Nephron (organoid): ENCODE measurements at regions not wholly inside any gene's neighbourhood (a gene's known extent, or its start where the extent isn't known, plus 50 kb on each side); places are given as distances from the start of the nearest gene placed in this dataset.
A peak's percentile ranks its signal among the peaks of the same experiment; 100 is the strongest.

Source experiments
- H3K27ac Mint-ChIP-seq, 3 experiments: 2 replicates each; pipeline ENCODE4 v1.8.0; 2020; ENCODE audit warnings: mixed read lengths in 3 of 3, mild to moderate bottlenecking in 2 of 3, moderate library complexity in 1 of 3
- H3K27me3 Mint-ChIP-seq: 2 replicates; pipeline ENCODE4 v1.8.0; 2021; ENCODE audit warnings: low read depth, mild to moderate bottlenecking, moderate library complexity, mixed read lengths
- H3K36me3 Mint-ChIP-seq: 2 replicates; pipeline ENCODE4 v1.8.0; 2020; ENCODE audit warnings: low read depth, mixed read lengths
- H3K4me1 Mint-ChIP-seq: 2 replicates; pipeline ENCODE4 v1.8.0; 2020; ENCODE audit warnings: mixed read lengths
- H3K4me3 Mint-ChIP-seq, 3 experiments: 2 replicates each; pipeline ENCODE4 v1.8.0; 2020; ENCODE audit warnings: mild to moderate bottlenecking in 3 of 3, mixed read lengths in 3 of 3, moderate library complexity in 2 of 3
- H3K9me3 Mint-ChIP-seq: 2 replicates; pipeline ENCODE4 v1.8.0; 2020; ENCODE audit warnings: mixed read lengths
- CTCF ChIP-seq, 3 experiments: fragments of 200-600 bp; sonication (generic); IDR thresholded peaks; one replicate each; pipeline ENCODE4 v1.5.0; 2021; ENCODE audit warnings: antibody characterized with exemption in 3 of 3; ENCODE audit not compliant: unreplicated experiment in 3 of 3

GRCh38 chr20:50291254-50292078, 100.8 kb downstream of the CEBPB start:
- Mint-ChIP-seq H3K9me3 (no peaks in the 10 kb centered on the region), H3K4me1 (peaks cover 18% of the 10 kb centered on the region), H3K36me3 (no peaks in the 10 kb centered on the region), H3K27me3 (peaks cover 26% of the 10 kb centered on the region), H3K27ac (peak overlapping the region in 2 of 3 experiments; percentile 11 to 61), H3K4me3 (no peak overlapping the region)
- TF ChIP-seq CTCF (IDR thresholded peaks at IDR 0.05; ENCODE audit: unreplicated experiment in 3 of 3) = no peak

- Mint-ChIP-seq H3K4me1 (peaks cover 12% of the 10 kb centered on the region), H3K9me3 (no peaks in the 10 kb centered on the region), H3K4me3 (no peak overlapping the region), H3K27ac (no peak overlapping the region), H3K36me3 (no peaks in the 10 kb centered on the region), H3K27me3 (peaks cover 30% of the 10 kb centered on the region)
- no peak for TF ChIP-seq CTCF (IDR thresholded peaks at IDR 0.05; ENCODE audit: unreplicated experiment in 3 of 3)
Observed at GRCh38 chr20:50292079-50292590, 101.5 kb downstream of the CEBPB start.

- Mint-ChIP-seq H3K27me3 (peaks cover 27% of the 10 kb centered on the region), H3K4me1 (peaks cover 9% of the 10 kb centered on the region), H3K9me3 (no peaks in the 10 kb centered on the region), H3K36me3 (no peaks in the 10 kb centered on the region), H3K4me3 (no peak overlapping the region), H3K27ac (no peak overlapping the region)
- TF ChIP-seq CTCF (IDR thresholded peaks at IDR 0.05; ENCODE audit: unreplicated experiment in 3 of 3) = no peak
Observed at GRCh38 chr20:50292591-50293283, 102.1 kb downstream of the CEBPB start.

- TF ChIP-seq CTCF (IDR thresholded peaks at IDR 0.05; ENCODE audit: unreplicated experiment in 3 of 3) = no peak
- H3K9me3 Mint-ChIP-seq = no peaks in the 10 kb centered on the region
- peak overlapping the region in 1 of 3 experiments; percentile 10 for H3K4me3 Mint-ChIP-seq
- peaks cover 23% of the 10 kb centered on the region for H3K27me3 Mint-ChIP-seq
- H3K36me3 Mint-ChIP-seq = no peaks in the 10 kb centered on the region
- H3K4me1 Mint-ChIP-seq = peaks cover 12% of the 10 kb centered on the region
- no peak overlapping the region for H3K27ac Mint-ChIP-seq
Observed at GRCh38 chr20:50293284-50294139, 102.9 kb downstream of the CEBPB start.

- no peak overlapping the region for H3K4me3 Mint-ChIP-seq
- TF ChIP-seq CTCF (IDR thresholded peaks at IDR 0.05; ENCODE audit: unreplicated experiment in 3 of 3) = no peak
- no peaks in the 10 kb centered on the region for H3K36me3 Mint-ChIP-seq
- H3K4me1 Mint-ChIP-seq = peaks cover 12% of the 10 kb centered on the region
- peaks cover 26% of the 10 kb centered on the region for H3K27me3 Mint-ChIP-seq
- H3K9me3 Mint-ChIP-seq = no peaks in the 10 kb centered on the region
- H3K27ac Mint-ChIP-seq = peak overlapping the region in 1 of 3 experiments; percentile 45
Observed at GRCh38 chr20:50294164-50295088, 103.8 kb downstream of the CEBPB start.
